ENCODE measurements at regions not wholly inside any gene's neighbourhood (a gene's known extent, or its start where the extent isn't known, plus 50 kb on each side); places are given as distances from the start of the nearest gene placed in this dataset.

GRCh38 chr1:83531521-83532309, 467.2 kb downstream of the TTLL7 start:
- Histone ChIP-seq H2AK5ac (ENCODE audit: low read depth, low read length) (no peak overlapping the region), H3K14ac (ENCODE audit: low read length) (no peak overlapping the region), H2AFZ (ENCODE audit: low read length) (no peak overlapping the region), H3K4me2 (ENCODE audit: insufficient read depth, low read length, poor library complexity, severe bottlenecking) (no peak overlapping the region), H2BK15ac (ENCODE audit: low read length) (no peak overlapping the region), H2BK5ac (ENCODE audit: low read length) (no peak overlapping the region), H3K27ac (replicated peaks; ENCODE audit: low read length) (no peak overlapping the region), H3K4me1 (ENCODE audit: control insufficient read depth in 2 of 2, insufficient read depth in 1 of 2, low read depth in 1 of 2, low read length in 2 of 2) (no peaks in the 10 kb centered on the region), H3K9ac (ENCODE audit: low read depth, low read length, poor library complexity) (no peak overlapping the region), H3K4me3 (ENCODE audit: low read length in 2 of 2) (no peak overlapping the region), H2BK12ac (ENCODE audit: low read length) (no peak overlapping the region), H3K9me3 (replicated peaks in 1 of 2; ENCODE audit: control insufficient read depth in 2 of 2, insufficient read depth in 1 of 2, low read depth in 1 of 2, low read length in 2 of 2) (no peaks in the 10 kb centered on the region), H3K4ac (ENCODE audit: low read length) (no peak overlapping the region), H4K8ac (ENCODE audit: low read depth, low read length) (no peak overlapping the region), H4K91ac (ENCODE audit: low read depth, low read length, poor library complexity) (no peak overlapping the region), H3K36me3 (replicated peaks in 1 of 2; ENCODE audit: control insufficient read depth in 2 of 2, insufficient read depth in 2 of 2, low read length in 2 of 2) (no peaks in the 10 kb centered on the region), H3K27me3 (ENCODE audit: control insufficient read depth in 3 of 3, insufficient read depth in 3 of 3, low read depth in 1 of 3, low read length in 3 of 3) (peaks cover 0 to 1% (median 0%) of the 10 kb centered on the region in 3 experiments), H3K18ac (ENCODE audit: low read length) (no peak overlapping the region), H2BK120ac (ENCODE audit: low read depth, low read length) (no peak overlapping the region), H3K23ac (ENCODE audit: low read depth, low read length, poor library complexity) (no peak overlapping the region), H3K79me1 (ENCODE audit: low read depth, low read length) (no peaks in the 10 kb centered on the region)
- DNase-seq (ENCODE audit: low spot score): no peak
- WGBS, 2 donors (ENCODE audit: extremely low coverage in 2 of 2, insufficient read length in 2 of 2, insufficient replicate concordance in 1 of 2): no CpG with 5 or more reads among the region's 2 CpGs

GRCh38 chr1:83530506-83530905, 468.4 kb downstream of the TTLL7 start:
- Histone ChIP-seq H3K9ac (ENCODE audit: low read depth, low read length, poor library complexity) (no peak overlapping the region), H4K8ac (ENCODE audit: low read depth, low read length) (no peak overlapping the region), H3K36me3 (replicated peaks in 1 of 2; ENCODE audit: control insufficient read depth in 2 of 2, insufficient read depth in 2 of 2, low read length in 2 of 2) (no peaks in the 10 kb centered on the region), H2BK5ac (ENCODE audit: low read length) (no peak overlapping the region), H3K4me1 (ENCODE audit: control insufficient read depth in 2 of 2, insufficient read depth in 1 of 2, low read depth in 1 of 2, low read length in 2 of 2) (no peaks in the 10 kb centered on the region), H2BK12ac (ENCODE audit: low read length) (no peak overlapping the region), H3K23ac (ENCODE audit: low read depth, low read length, poor library complexity) (no peak overlapping the region), H2BK120ac (ENCODE audit: low read depth, low read length) (no peak overlapping the region), H2BK15ac (ENCODE audit: low read length) (no peak overlapping the region), H3K4me2 (ENCODE audit: insufficient read depth, low read length, poor library complexity, severe bottlenecking) (no peak overlapping the region), H2AFZ (ENCODE audit: low read length) (no peak overlapping the region), H3K4me3 (ENCODE audit: low read length in 2 of 2) (no peak overlapping the region), H3K27ac (replicated peaks; ENCODE audit: low read length) (no peak overlapping the region), H3K79me1 (ENCODE audit: low read depth, low read length) (no peaks in the 10 kb centered on the region), H3K18ac (ENCODE audit: low read length) (no peak overlapping the region), H3K14ac (ENCODE audit: low read length) (no peak overlapping the region), H2AK5ac (ENCODE audit: low read depth, low read length) (no peak overlapping the region), H3K9me3 (replicated peaks in 1 of 2; ENCODE audit: control insufficient read depth in 2 of 2, insufficient read depth in 1 of 2, low read depth in 1 of 2, low read length in 2 of 2) (no peaks in the 10 kb centered on the region), H3K4ac (ENCODE audit: low read length) (no peak overlapping the region), H4K91ac (ENCODE audit: low read depth, low read length, poor library complexity) (no peak overlapping the region), H3K27me3 (ENCODE audit: control insufficient read depth in 3 of 3, insufficient read depth in 3 of 3, low read depth in 1 of 3, low read length in 3 of 3) (peaks cover 0 to 1% (median 0%) of the 10 kb centered on the region in 3 experiments)
- WGBS, 2 donors (ENCODE audit: extremely low coverage in 2 of 2, insufficient read length in 2 of 2, insufficient replicate concordance in 1 of 2): no CpG with 5 or more reads among the region's 8 CpGs
- no peak for DNase-seq (ENCODE audit: low spot score)

- Histone ChIP-seq H2AK5ac (ENCODE audit: low read depth, low read length) (no peak overlapping the region), H3K79me1 (ENCODE audit: low read depth, low read length) (no peaks in the 10 kb centered on the region), H4K8ac (ENCODE audit: low read depth, low read length) (no peak overlapping the region), H3K4ac (ENCODE audit: low read length) (no peak overlapping the region), H3K27me3 (ENCODE audit: control insufficient read depth in 3 of 3, insufficient read depth in 3 of 3, low read depth in 1 of 3, low read length in 3 of 3) (no peaks in the 10 kb centered on the region), H3K14ac (ENCODE audit: low read length) (no peak overlapping the region), H3K18ac (ENCODE audit: low read length) (no peak overlapping the region), H3K4me1 (ENCODE audit: control insufficient read depth in 2 of 2, insufficient read depth in 1 of 2, low read depth in 1 of 2, low read length in 2 of 2) (no peaks in the 10 kb centered on the region), H3K4me3 (ENCODE audit: low read length in 2 of 2) (no peak overlapping the region), H3K9me3 (replicated peaks in 1 of 2; ENCODE audit: control insufficient read depth in 2 of 2, insufficient read depth in 1 of 2, low read depth in 1 of 2, low read length in 2 of 2) (no peaks in the 10 kb centered on the region), H2AFZ (ENCODE audit: low read length) (no peak overlapping the region), H3K23ac (ENCODE audit: low read depth, low read length, poor library complexity) (no peak overlapping the region), H4K91ac (ENCODE audit: low read depth, low read length, poor library complexity) (no peak overlapping the region), H3K36me3 (replicated peaks in 1 of 2; ENCODE audit: control insufficient read depth in 2 of 2, insufficient read depth in 2 of 2, low read length in 2 of 2) (no peaks in the 10 kb centered on the region), H3K9ac (ENCODE audit: low read depth, low read length, poor library complexity) (no peak overlapping the region), H3K27ac (replicated peaks; ENCODE audit: low read length) (no peak overlapping the region), H2BK5ac (ENCODE audit: low read length) (no peak overlapping the region), H3K4me2 (ENCODE audit: insufficient read depth, low read length, poor library complexity, severe bottlenecking) (no peak overlapping the region), H2BK15ac (ENCODE audit: low read length) (no peak overlapping the region), H2BK120ac (ENCODE audit: low read depth, low read length) (no peak overlapping the region), H2BK12ac (ENCODE audit: low read length) (no peak overlapping the region)
- DNase-seq (ENCODE audit: low spot score): no peak
Measured at GRCh38 chr1:83527987-83528386, 470.9 kb downstream of the TTLL7 start.

GRCh38 chr1:83520797-83521196, 478.1 kb downstream of the TTLL7 start:
- no CpG with 5 or more reads among the region's 1 CpG for WGBS, 2 donors (ENCODE audit: extremely low coverage in 2 of 2, insufficient read length in 2 of 2, insufficient replicate concordance in 1 of 2)
- DNase-seq (ENCODE audit: low spot score): no peak
- Histone ChIP-seq H3K79me1 (ENCODE audit: low read depth, low read length) (no peaks in the 10 kb centered on the region), H3K4ac (ENCODE audit: low read length) (no peak overlapping the region), H3K4me3 (ENCODE audit: low read length in 2 of 2) (no peak overlapping the region), H3K14ac (ENCODE audit: low read length) (no peak overlapping the region), H2BK12ac (ENCODE audit: low read length) (no peak overlapping the region), H3K36me3 (replicated peaks in 1 of 2; ENCODE audit: control insufficient read depth in 2 of 2, insufficient read depth in 2 of 2, low read length in 2 of 2) (no peaks in the 10 kb centered on the region), H2BK15ac (ENCODE audit: low read length) (no peak overlapping the region), H2AK5ac (ENCODE audit: low read depth, low read length) (no peak overlapping the region), H3K18ac (ENCODE audit: low read length) (no peak overlapping the region), H3K27me3 (ENCODE audit: control insufficient read depth in 3 of 3, insufficient read depth in 3 of 3, low read depth in 1 of 3, low read length in 3 of 3) (no peaks in the 10 kb centered on the region), H3K9me3 (replicated peaks in 1 of 2; ENCODE audit: control insufficient read depth in 2 of 2, insufficient read depth in 1 of 2, low read depth in 1 of 2, low read length in 2 of 2) (no peaks in the 10 kb centered on the region), H4K91ac (ENCODE audit: low read depth, low read length, poor library complexity) (no peak overlapping the region), H3K4me1 (ENCODE audit: control insufficient read depth in 2 of 2, insufficient read depth in 1 of 2, low read depth in 1 of 2, low read length in 2 of 2) (peaks cover 0 to 4% of the 10 kb centered on the region in 2 donors), H2AFZ (ENCODE audit: low read length) (no peak overlapping the region), H2BK5ac (ENCODE audit: low read length) (no peak overlapping the region), H4K8ac (ENCODE audit: low read depth, low read length) (no peak overlapping the region), H3K4me2 (ENCODE audit: insufficient read depth, low read length, poor library complexity, severe bottlenecking) (no peak overlapping the region), H3K9ac (ENCODE audit: low read depth, low read length, poor library complexity) (no peak overlapping the region), H3K23ac (ENCODE audit: low read depth, low read length, poor library complexity) (no peak overlapping the region), H2BK120ac (ENCODE audit: low read depth, low read length) (no peak overlapping the region), H3K27ac (replicated peaks; ENCODE audit: low read length) (no peak overlapping the region)
